NCI-H1694 (cell line): ENCODE measurements at regions not wholly inside any gene's neighbourhood (a gene's known extent, or its start where the extent isn't known, plus 50 kb on each side); places are given as distances from the start of the nearest gene placed in this dataset.

Source experiments
- DNase-seq: peaks from one replicate; lab custom pipeline; 2025; lab: John Stamatoyannopoulos, UW

- DNase-seq = no peak
Observed at GRCh38 chr9:88692827-88693226, 157.8 kb downstream of the NXNL2 start.

- DNase-seq = no peak
Observed at GRCh38 chr9:88694625-88695024, 159.6 kb downstream of the NXNL2 start.

GRCh38 chr9:88696501-88696900, 161.5 kb downstream of the NXNL2 start:
- DNase-seq = no peak

- no peak for DNase-seq
Observed at GRCh38 chr9:88697764-88698432, 162.9 kb downstream of the NXNL2 start.

- no peak for DNase-seq
Observed at GRCh38 chr9:88702985-88703384, 168.0 kb downstream of the NXNL2 start.

GRCh38 chr9:88706193-88707113, 171.5 kb downstream of the NXNL2 start:
- no peak for DNase-seq

GRCh38 chr9:88710449-88710848, 175.5 kb downstream of the NXNL2 start:
- DNase-seq = no peak

- DNase-seq = no peak
Observed at GRCh38 chr9:88711719-88712118, 176.7 kb downstream of the NXNL2 start.

- DNase-seq = no peak
Observed at GRCh38 chr9:88712484-88712883, 177.5 kb downstream of the NXNL2 start.

GRCh38 chr9:88713010-88713409, 178.0 kb downstream of the NXNL2 start:
- no peak for DNase-seq

GRCh38 chr9:88716596-88717290, 181.8 kb downstream of the NXNL2 start:
- DNase-seq = no peak

GRCh38 chr9:88721025-88721424, 186.0 kb downstream of the NXNL2 start:
- DNase-seq = no peak

- no peak for DNase-seq
Observed at GRCh38 chr9:88721495-88722279, 186.7 kb downstream of the NXNL2 start.

GRCh38 chr9:88722753-88723152, 187.8 kb downstream of the NXNL2 start:
- no peak for DNase-seq

- no peak for DNase-seq
Observed at GRCh38 chr9:88723751-88724150, 188.8 kb downstream of the NXNL2 start.

GRCh38 chr9:88724331-88724730, 189.4 kb downstream of the NXNL2 start:
- no peak for DNase-seq

GRCh38 chr9:88725300-88726019, 190.5 kb downstream of the NXNL2 start:
- DNase-seq = no peak

GRCh38 chr9:88726803-88727202, 191.8 kb downstream of the NXNL2 start:
- no peak for DNase-seq

- no peak for DNase-seq
Observed at GRCh38 chr9:88730780-88731179, 195.8 kb downstream of the NXNL2 start.

- no peak for DNase-seq
Observed at GRCh38 chr9:88732128-88732527, 197.2 kb downstream of the NXNL2 start.
